Activated T-helper 1 cell treated with Interleukin-2 at 50 U/mL for 16 hours (primary cell): ENCODE measurements at regions not wholly inside any gene's neighbourhood (a gene's known extent, or its start where the extent isn't known, plus 50 kb on each side); places are given as distances from the start of the nearest gene placed in this dataset.

Experiments used
- DNase-seq: peaks from one replicate; pipeline ENCODE4 v3.0.0-alpha.2; 2020; ENCODE audit warnings: low read depth

DNA sequence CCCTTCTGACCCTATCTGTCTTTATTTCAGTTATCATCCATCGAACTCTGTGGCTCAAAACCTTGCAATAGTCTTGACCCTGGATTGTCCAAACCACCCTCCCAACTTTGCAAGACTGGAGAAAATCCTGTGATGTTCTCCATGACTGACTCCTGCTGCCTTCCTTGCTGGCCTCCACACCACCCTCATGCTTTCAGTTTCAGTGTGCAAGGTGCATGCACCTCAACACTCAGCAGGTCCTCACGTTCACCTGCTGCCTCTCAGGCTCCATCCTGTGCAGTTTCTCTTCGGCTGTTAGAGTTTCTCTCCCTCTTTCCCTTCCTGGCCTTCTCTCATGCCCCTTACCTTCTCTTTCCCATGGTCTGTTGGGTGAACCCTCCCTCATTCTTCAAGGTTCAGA is 59.4 kb upstream of the ASIC2 start:
- DNase-seq: no peak

DNA sequence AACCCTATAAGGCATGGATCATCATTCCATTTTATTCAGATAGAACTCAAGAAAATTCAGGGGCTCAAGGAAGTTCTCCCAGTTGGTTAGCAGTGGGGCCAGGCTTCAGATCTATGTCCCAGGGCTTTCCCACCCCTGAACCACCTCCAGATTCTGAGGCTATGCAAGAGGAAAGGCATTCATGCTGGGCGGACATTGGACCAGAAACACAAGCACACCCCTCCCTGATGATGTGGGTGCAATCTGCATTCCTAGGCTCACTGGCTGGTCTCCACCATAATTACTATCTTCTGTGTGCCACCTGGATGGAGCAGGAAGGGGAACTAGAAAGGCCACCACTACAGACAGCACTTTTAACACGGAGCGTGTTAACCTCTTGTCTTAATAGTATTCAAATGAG is 63.2 kb upstream of the ASIC2 start:
- no peak for DNase-seq

DNA sequence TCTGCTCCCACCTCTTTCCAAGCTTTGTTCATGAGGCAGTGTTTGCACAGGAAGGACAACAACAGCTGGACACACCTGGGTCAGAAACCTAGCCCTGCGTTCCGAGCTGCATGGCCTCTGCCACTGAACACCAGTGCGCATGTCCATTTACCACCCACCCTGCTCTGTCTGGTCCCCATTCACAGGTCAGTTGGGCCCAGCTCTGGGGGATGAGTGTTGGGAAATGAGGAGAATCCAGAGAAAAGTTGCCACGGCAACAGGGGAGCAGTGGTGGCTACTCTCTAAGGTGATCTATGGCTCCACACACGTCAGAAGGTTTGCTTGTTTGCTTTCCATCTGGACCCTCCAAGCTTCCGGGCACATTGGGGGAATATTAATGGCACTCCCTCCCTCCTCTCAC is 70.4 kb upstream of the ASIC2 start:
- DNase-seq: no peak

DNA sequence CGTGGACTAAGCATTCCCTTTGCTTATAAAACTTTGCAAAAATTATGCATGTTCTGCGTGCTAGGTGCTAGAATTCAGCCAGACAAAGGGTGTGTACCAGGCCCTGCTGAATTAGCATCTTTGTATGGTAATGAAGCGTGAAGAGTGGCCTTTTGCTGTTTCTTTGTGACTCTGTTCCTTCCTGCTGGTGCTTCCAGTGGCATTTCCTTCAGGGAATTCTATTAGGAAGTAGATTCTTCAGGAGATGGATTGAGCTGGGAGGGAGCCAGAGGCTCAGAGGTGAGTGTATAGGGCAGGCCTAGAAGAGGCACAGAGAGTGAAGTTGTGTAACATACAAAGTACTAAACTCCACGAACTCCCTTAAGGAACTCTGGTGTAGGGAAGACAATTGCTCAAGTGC is 73.9 kb upstream of the ASIC2 start:
- no peak for DNase-seq

DNA sequence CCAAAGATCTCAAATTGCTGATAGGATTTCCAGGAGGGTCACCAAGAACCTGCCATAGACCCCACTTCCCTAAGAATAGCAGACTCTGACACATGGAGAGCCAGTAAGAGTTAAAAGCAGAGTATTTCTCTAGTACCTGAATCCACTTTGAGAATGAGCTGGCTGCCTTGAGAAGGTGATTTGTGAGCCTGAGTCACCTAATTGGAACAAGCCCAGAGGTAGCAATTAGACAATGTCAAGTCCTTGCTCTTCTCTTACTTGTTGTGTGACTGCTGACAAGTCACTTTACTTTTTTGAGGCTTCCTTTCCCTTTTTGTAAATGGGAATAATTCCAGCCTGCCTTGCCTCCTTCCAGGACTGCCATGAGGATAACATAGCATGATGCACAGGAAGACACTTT is 76.1 kb upstream of the ASIC2 start:
- no peak for DNase-seq

DNA sequence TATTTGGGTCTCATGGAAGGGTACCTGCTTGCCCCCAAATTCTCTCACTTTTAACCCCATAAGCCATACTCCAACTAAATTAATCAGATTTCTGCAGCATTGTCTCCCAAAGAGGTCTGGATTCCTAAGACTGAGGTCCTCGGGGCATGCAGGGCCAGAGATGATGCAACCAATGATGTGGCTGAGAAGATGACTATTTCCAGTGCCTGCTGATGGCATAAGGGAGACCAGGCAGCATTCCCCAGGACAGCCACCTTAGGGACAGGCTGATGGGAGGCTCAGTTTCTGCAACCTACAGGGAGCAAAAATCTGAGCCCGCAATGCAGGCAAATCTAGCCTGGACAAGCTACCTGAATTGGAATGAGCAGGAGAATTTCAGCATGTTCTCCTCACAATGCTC is 76.8 kb upstream of the ASIC2 start:
- DNase-seq: no peak

DNA sequence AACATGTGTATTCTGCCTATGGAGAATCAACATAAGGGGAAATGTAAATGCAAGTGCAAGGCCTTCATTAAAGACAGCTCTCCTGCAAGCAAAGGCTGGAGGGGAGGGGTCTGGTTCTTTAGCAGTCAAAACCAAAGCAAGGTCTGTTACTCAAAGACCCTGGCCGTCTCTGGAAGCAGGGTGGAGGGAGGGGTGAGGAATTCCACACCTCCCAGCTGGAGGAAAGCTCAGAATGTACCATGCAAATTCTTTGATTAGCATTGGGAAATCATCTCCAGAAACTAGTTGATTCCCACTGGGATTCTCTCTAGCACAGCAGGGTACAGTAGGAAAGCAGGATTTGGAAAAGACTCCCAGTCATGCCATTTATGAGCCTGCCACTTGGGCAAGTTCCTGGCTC is 77.3 kb upstream of the ASIC2 start:
- DNase-seq: no peak

DNA sequence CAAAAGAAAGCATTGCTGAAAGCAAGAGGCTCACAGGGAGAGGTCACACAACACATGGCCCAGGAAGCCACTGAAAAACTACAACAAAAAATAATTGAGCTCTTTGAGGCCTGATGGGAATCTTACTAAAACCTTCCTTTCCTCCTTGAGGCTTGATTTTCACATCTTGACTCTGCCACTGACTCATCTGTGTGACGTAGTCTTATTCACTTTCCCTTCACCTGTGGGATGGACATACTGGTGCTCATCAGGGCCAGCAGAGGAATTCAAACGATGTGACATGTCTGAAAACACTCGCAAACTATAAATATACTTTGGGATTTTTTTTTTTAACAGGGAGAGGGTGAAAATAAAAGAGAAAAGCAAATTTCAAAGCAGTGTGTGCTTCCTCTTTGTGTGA is 78.3 kb upstream of the ASIC2 start:
- no peak for DNase-seq

DNA sequence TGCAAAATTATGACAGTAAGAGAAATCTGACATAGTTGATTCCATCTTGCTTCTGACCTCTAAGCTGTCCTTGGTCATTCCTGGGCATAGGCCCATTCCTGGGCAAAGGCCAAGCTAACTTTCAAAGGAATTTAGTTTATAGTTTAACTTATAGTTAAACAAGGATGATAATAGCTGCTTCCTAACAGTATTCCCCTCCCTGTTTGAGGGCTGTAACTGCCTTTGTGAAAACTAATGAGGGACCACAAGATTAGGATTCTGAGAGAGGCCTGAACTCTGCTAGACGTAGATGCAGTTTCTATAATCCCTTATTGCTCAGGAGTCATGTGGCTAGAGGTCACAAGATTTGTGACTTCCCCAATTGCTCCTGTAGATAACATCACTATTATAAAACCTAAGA is 80.2 kb upstream of the ASIC2 start:
- DNase-seq: no peak

DNA sequence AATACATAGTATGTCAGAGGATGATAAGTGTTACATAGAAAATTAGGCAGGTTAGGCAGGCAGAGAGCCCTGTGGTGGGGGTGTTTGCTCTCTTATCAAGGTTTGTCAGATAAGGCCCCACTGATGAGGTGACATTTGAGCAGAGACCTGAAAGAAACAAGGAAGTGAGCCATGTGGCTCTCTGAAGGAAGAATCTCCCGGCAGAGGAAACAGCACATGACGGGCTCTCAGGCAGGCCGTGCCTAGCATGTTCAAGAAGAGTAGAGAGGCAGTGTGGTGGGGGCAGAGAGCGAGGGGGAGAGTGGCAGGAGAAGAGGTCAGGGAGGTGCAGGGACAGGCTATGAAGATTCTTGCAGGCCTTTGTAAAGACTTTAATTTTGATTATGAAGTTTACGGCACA is 82.0 kb upstream of the ASIC2 start:
- no peak for DNase-seq

DNA sequence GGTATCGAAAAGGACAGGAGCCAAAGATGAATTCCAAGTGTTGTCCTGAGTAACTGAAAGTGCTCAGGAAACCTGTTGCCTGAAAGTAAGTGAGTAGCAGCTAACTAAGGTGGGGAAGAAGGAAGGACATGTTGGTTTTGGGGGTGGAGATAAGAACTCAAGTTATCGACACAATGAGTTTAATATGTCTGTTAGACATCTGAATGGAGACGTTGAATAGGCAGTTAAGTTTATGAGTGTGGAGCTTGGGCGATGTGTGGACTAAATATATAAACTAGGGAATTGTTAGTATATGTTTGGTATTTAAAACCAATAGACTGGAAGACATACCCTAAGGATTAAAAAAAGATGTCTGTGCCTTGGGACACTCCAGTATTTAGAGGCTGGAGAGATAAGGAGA is 82.7 kb upstream of the ASIC2 start:
- no peak for DNase-seq

DNA sequence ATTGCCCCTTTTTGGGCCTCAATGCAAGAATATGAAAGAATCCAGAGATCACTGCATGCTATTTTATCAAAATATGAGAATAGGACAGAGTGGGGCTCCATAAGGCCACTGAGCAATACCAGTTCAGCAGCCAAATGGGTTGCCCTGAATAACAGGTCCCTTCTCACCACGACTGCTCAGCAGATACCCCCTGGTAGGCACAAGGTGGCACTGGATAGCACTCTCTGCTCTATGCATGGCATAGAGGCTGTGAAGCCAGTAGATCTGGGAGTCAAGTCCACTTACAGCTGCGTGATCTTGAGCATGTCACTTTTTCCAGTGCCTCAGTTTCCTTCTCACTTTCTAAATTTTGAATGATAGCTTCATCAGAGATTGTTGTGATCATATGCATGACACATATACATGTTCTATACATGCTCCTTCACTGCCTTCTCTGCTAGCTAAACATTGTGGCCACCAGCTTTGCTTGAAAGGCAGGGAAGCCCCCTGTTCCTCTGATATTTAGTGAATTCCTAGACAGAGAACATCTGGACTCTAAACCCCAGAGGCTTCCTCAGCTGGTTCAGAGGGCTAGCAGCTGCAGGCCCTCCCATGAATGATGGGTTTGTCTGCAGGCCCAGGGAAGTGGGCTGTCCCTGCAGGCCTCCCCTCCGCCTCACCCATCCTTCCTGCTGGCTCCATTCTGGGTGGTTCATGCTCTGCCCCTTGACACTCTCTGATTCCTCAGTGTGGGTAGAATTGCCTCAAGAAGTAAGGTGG is 84.9 kb upstream of the ASIC2 start:
- no peak for DNase-seq

DNA sequence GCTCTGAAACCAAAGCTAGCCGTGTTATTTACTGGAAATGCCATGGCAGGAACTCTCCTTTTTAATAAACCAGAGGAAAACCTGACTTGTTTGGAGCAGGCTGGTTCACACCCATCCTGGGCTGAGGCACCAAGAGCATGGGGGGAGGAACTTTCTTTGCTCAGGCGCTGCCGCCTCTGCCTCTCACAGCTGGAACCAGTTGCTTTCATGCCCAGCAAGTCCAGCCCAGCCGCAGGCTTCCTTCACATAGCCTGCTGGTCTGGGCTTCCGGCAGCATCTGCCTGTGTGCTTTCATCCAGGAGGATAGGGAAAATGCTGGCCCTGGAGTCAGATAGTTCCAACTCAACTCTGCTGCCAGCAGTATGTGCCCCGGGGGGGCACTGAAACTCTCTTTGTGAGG is 88.1 kb upstream of the ASIC2 start:
- no peak for DNase-seq

DNA sequence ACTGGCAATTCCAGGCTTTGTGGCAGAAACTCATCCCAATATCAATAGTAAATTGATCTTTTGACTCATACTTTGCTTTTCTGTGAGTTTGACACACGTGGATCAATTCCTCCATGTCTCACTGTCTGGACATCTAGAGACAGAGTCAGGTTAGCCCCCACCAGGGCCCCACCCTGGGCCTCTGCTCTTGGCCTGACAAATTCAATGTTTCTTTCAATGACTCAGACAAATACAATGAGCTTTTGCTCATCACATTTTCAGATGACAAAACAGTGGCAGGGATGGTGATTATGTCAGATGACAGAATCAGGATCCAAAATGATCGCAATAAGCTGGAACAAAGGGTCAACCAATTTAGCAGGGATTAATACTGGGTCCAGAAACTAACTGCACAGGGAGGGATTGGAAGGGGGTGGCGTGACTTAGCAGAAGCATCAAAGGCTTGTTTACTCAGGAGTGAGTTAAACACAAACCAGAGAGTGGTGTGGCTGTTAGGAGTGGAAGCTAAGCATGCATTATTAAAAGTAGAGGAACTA is 90.5 kb upstream of the ASIC2 start:
- no peak for DNase-seq

DNA sequence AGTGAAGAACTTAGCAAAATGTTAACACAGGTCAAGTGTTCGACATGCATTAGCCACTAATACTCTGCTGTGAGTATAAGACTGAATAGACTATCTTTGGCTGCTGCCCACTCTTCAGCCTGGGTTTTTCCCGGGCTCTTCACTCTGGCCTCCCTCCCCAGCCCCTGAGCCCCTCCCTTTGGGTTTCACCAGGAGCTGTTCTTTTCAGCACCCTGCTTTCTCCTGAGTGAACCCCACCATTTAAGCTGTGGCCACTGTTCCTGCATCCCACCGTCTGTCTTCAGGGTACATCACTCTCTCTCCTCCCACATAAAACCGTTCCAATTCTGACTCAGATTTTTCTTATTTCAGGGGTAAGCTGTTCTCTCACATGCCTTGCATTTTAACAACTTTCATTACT is 92.0 kb upstream of the ASIC2 start:
- no peak for DNase-seq

DNA sequence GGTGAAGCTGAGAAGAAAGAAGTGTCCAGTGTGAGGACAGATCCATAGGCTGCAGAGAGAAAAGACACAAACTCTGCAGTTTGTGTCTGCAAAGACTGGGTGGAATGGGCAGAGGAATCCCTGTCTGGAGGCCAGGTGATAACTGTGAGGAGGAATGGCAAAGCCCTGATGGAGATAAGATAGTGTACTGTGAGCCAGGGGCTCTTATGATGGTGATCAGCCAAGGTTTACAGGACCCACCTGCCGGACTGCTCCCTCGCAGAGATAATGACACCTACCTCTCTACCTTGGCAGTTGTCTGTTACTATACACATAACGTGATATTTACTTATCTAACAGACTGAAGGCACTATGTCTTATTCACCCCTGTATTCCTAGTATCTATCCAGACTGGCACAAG is 92.6 kb upstream of the ASIC2 start:
- no peak for DNase-seq

DNA sequence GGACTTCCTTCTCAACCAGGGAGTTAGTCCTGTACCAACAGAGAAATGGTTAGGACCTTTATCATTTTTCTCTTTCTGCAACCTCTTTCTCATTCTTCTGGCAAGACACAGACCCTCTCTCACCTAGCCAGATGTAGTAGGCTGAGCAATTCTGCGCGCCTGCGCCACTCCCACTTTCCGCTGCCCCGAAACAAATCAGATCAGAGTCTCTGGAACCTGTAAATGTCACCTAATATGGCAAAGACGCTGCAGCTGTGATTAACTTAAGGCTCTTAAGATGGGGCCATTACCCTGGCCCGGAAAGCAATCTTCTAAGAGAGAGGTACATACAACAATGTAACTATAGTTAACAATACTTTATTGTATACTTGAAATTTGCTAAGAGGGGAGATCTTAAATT is 94.3 kb upstream of the ASIC2 start:
- no peak for DNase-seq

DNA sequence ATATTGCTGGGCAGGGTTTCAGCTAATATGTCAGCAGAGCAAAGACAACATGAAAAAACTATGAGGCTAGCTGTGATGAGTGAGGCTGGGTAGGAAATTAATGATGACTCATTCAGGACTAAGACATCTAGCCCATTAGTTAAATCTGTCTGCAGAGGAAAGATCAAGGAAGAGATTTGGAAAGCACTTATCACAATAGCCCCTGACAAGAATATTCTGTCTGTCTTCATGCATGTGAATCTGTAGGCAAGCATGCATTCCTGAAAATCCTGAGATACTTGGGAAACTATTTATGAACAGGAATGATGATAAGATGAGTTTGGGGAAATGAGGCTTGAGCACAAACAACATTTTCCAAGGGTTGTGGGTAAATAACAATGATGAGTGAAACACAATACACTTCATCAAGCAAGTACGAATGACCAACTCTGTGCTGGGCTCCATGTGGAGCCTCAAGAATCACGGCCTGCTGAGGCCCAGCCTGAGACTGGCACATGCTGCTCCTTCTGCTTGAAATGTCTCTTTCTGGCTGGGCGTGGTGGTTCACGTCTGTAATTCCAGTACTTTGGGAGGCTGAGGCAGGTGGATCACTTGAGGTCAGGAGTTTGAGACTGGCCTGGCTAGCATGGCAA is 96.5 kb upstream of the ASIC2 start:
- no peak for DNase-seq

DNA sequence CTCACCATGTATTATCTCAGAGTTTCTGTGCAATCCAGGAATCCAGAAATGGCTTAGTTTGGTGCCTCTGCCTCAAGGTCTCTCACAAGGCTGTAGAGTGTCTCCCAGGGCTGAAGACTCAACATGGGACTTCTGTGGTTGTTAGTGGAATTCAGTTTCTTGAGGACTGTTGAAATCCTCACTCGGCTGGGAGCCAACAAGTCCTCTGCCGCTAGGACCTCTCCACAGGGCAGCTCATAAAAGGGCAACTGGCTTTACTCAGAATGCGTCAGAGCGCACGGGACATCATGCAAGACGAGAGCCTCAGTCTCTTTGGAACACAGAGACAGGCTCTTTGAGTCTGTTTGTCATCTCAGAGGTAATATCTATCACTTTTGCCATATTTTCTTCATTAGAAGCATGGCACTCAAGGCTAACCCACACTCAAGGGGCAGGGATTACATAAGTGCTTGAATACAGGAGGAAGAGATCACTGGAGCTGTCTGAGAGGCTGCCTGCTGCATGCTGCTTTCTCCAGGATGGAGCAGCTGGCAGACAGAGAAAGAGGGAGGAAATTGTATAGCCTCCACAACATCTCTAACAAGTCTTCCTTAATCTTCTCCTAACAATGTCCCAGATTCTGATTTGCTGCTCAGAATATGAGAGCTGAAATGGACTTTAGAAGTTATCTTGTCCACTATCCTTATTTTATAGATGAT is 97.5 kb upstream of the ASIC2 start:
- no peak for DNase-seq

DNA sequence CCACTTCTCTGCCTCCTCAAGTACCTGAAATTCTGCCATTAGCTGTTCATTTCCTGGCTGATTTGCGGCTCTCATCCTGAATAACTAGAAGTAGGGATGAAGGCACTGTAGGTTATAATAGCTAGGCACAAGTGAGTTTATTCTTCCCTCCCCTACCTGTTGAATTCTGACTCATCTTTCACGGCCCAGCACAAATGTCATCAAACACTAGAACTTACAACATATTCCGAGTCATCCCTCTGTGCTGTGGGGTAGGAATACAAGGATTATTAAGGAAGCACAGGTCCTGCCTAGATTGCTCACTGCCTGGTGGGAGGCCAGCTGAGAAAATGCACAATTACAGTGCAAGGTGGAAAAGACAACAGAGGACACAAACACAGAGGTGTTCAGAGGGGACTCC is 103.7 kb upstream of the ASIC2 start:
- DNase-seq: no peak

DNA sequence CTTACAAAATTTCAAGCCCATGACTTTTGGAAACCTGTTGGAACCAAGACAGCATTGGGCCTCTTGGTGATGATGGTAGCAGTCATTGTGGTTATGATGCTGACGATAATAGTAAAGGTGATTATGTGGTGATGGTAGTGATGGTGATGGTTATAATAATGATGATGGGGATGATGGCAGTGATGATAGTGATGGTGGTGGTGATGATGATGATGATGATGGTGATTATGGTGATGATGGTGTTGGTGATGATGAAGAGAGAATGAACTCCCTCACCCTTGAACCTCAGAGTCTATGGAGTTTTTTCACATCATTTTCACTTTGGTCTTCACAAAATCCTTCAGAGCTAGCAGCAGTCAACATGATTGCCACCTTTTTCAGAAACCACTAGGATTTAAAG is 105.3 kb upstream of the ASIC2 start:
- no peak for DNase-seq

DNA sequence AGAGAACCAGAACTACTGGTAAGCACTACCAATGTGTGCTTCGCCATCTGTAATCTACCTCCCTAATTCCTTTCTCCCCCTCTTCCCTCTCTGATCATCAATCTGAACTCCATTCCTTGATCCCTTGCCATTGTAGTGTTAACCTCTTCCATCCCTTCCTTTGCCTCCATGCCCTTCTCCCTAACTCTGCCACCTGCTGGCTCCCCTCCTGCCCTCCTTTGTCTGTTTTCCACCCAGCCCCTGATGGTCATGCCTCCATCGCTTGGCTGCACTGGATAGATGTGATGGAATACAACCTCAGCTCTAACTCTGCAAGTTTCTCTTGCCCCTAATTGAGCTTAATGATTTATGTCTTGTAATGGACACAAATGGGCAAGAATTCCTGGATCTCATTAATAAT is 108.2 kb upstream of the ASIC2 start:
- no peak for DNase-seq

DNA sequence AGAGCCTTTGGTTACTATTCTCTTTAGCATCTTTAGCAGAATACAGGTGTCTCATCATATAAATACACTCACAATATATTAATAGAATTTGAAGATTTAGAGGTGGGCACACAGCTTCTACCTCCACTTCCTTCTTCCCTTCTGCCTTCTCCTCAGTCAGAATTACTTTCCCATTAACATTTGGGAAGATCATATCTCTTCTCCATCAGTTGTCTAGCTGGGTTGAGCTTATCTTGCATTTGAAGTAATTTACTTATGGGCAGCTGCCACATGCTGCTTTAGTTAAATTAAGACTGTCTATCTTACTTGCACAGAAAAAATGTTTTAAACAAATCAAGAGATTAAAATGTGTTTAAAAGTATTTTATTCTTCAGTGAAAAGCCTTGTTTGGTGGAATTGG is 110.1 kb upstream of the ASIC2 start:
- DNase-seq: no peak
